Esophagus squamous epithelium (tissue), 5 donors: ENCODE measurements at regions not wholly inside any gene's neighbourhood (a gene's known extent, or its start where the extent isn't known, plus 50 kb on each side); places are given as distances from the start of the nearest gene placed in this dataset.

Experiments used
- DNase-seq: peaks from one replicate; lab custom pipeline; 2025; lab: John Stamatoyannopoulos, UW
- H3K27ac ChIP-seq, 4 donors: fragments of 200-600 bp; sonication (generic); one replicate each; pipeline ENCODE4 v1.5.1; 2016 to 2019; ENCODE audit warnings: mild to moderate bottlenecking in 1 of 4
- H3K27me3 ChIP-seq, 4 donors: fragments of 200-600 bp; sonication (generic); 1 replicate in 3 of 4; 2 replicates in 1 of 4; pipeline versions ENCODE4 v1.5.1 to v1.6.0; 2017 to 2021; ENCODE audit warnings: antibody characterized with exemption in 1 of 4
- H3K36me3 ChIP-seq, 3 donors: fragments of 200-600 bp; sonication (generic); one replicate each; pipeline ENCODE4 v1.5.1; 2016 to 2019
- H3K4me1 ChIP-seq, 3 donors: fragments of 200-600 bp; sonication (generic); one replicate each; pipeline ENCODE4 v1.5.1; 2017 to 2019
- H3K4me3 ChIP-seq, 4 donors: fragments of 200-600 bp; sonication (generic); 1 replicate in 3 of 4; 2 replicates in 1 of 4; pipeline ENCODE4 v1.5.1; 2016 to 2019; ENCODE audit warnings: mild to moderate bottlenecking in 2 of 4, moderate library complexity in 1 of 4
- H3K9me3 ChIP-seq, 3 donors: fragments of 200-600 bp; sonication (generic); one replicate each; pipeline ENCODE4 v1.5.1; 2016 to 2019
- POLR2A ChIP-seq, 4 donors: fragments of 450-650 bp; IDR thresholded peaks; one replicate each; pipeline ENCODE4 v1.6.1; 2017; ENCODE audit warnings: antibody characterized with exemption in 4 of 4, mild to moderate bottlenecking in 4 of 4, moderate library complexity in 3 of 4
- WGBS, 2 donors: methylation state at CpG; one replicate each; pipeline ENCODE4 v1.1.5; 2018; 5-methylcytosine and 5-hydroxymethylcytosine counted together
- intact Hi-C: fragments of 100-400 bp; cut with DNase I; formaldehyde crosslinking; loops from one replicate; pipeline ENCODE4 v1.15.0; 2022
- TF ChIP-seq, protein P1 (sequence below), 6 experiments: fragments of 450-650 bp in 4 of 6; fragments of 200-600 bp in 2 of 6; sonication (generic) in 2 of 6; IDR thresholded peaks; one replicate each; pipeline ENCODE4 v1.5.1; 2016 to 2019; ENCODE audit warnings: antibody characterized with exemption in 6 of 6, mild to moderate bottlenecking in 4 of 6, moderate library complexity in 4 of 6
- donor health status: DM: yes; HTN: yes; CAD: no.

DNA sequence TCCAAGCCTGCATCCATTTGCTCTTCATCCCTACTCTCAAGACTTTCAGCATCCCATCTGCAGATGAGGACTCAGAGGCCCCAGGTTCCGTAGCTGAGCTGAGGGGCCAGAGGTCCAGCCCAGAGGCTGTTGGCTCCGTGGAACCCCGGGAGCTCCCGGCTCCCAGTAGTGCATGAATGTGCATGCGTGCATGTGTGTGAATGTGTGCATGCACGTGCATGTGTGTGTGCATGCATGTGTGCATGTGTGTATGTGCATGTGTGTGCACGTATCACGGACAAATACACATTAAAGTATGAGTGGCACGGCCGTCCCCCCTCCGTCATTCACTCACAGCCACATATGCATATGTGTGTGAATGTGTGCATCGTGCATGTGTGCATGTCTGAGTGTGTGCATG lies 149.9 kb downstream of the KIF26A start:
- Histone ChIP-seq H3K27ac (no peak overlapping the region), H3K4me3 (no peak overlapping the region), H3K27me3 (peaks cover 0 to 30% (median 0%) of the 10 kb centered on the region in 4 donors), H3K9me3 (no peaks in the 10 kb centered on the region), H3K4me1 (peaks cover 0 to 4% (median 0%) of the 10 kb centered on the region in 3 donors), H3K36me3 (no peaks in the 10 kb centered on the region)
- intact Hi-C loops = no loop called here
- TF ChIP-seq POLR2A (IDR thresholded peaks at IDR 0.05) = no peak
- TF ChIP-seq, protein P1, sequence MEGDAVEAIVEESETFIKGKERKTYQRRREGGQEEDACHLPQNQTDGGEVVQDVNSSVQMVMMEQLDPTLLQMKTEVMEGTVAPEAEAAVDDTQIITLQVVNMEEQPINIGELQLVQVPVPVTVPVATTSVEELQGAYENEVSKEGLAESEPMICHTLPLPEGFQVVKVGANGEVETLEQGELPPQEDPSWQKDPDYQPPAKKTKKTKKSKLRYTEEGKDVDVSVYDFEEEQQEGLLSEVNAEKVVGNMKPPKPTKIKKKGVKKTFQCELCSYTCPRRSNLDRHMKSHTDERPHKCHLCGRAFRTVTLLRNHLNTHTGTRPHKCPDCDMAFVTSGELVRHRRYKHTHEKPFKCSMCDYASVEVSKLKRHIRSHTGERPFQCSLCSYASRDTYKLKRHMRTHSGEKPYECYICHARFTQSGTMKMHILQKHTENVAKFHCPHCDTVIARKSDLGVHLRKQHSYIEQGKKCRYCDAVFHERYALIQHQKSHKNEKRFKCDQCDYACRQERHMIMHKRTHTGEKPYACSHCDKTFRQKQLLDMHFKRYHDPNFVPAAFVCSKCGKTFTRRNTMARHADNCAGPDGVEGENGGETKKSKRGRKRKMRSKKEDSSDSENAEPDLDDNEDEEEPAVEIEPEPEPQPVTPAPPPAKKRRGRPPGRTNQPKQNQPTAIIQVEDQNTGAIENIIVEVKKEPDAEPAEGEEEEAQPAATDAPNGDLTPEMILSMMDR (IDR thresholded peaks at IDR 0.05) = no peak
- WGBS, 2 donors = 93 to 95% methylated on average over 8 to 12 of the region's 12 CpGs
- no peak for DNase-seq

DNA sequence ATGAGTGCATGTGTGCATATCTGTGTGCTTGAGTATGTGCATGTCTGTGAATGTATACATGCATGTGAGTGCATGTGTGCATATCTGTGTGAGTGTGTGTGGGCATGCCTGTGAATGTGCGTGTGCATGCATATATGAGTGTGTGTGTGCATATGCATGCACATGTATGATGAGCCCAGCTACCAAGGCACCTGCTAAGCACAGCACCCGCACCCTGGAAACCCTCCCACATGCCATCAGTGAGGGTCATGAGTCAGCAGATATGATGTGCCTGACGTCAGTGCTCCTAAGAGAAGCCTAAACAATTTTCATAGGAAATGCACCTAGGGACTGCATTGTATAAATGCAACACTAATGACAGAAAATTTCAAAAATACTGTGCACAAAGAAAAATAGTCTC lies 151.1 kb downstream of the KIF26A start:
- no peaks in the 10 kb centered on the region for H3K9me3 ChIP-seq
- peaks cover 0 to 39% (median 0%) of the 10 kb centered on the region in 4 donors for H3K27me3 ChIP-seq
- 50 to 53% methylated on average over 3 of the region's 3 CpGs for WGBS, 2 donors
- no peak overlapping the region for H3K27ac ChIP-seq
- H3K36me3 ChIP-seq = no peaks in the 10 kb centered on the region
- H3K4me1 ChIP-seq = no peaks in the 10 kb centered on the region
- TF ChIP-seq, protein P1 (IDR thresholded peaks at IDR 0.05) = no peak
- no peak for TF ChIP-seq POLR2A (IDR thresholded peaks at IDR 0.05)
- intact Hi-C loops = no loop called here
- no peak overlapping the region for H3K4me3 ChIP-seq
- no peak for DNase-seq

- H3K4me1 ChIP-seq = no peaks in the 10 kb centered on the region
- intact Hi-C loops = no loop called here
- DNase-seq = no peak
- peaks cover 0 to 39% (median 0%) of the 10 kb centered on the region in 4 donors for H3K27me3 ChIP-seq
- no peaks in the 10 kb centered on the region for H3K36me3 ChIP-seq
- H3K9me3 ChIP-seq = no peaks in the 10 kb centered on the region
- 57 to 64% methylated on average over 12 to 14 of the region's 14 CpGs for WGBS, 2 donors
- TF ChIP-seq POLR2A (IDR thresholded peaks at IDR 0.05) = no peak
- TF ChIP-seq, protein P1 (IDR thresholded peaks at IDR 0.05) = no peak
- H3K27ac ChIP-seq = no peak overlapping the region
- H3K4me3 ChIP-seq = no peak overlapping the region
Measured at GRCh38 chr14:104290058-104290667, 151.8 kb downstream of the KIF26A start.

GRCh38 chr14:104290756-104291122 lies 152.4 kb downstream of the KIF26A start:
- DNase-seq = no peak
- H3K9me3 ChIP-seq = no peaks in the 10 kb centered on the region
- no peaks in the 10 kb centered on the region for H3K4me1 ChIP-seq
- peaks cover 0 to 39% (median 0%) of the 10 kb centered on the region in 4 donors for H3K27me3 ChIP-seq
- no peak overlapping the region for H3K27ac ChIP-seq
- no peaks in the 10 kb centered on the region for H3K36me3 ChIP-seq
- no peak for TF ChIP-seq POLR2A (IDR thresholded peaks at IDR 0.05)
- intact Hi-C loops = no loop called here
- WGBS, 2 donors = 66 to 67% methylated on average over 1 to 4 of the region's 9 CpGs
- no peak overlapping the region for H3K4me3 ChIP-seq

DNA sequence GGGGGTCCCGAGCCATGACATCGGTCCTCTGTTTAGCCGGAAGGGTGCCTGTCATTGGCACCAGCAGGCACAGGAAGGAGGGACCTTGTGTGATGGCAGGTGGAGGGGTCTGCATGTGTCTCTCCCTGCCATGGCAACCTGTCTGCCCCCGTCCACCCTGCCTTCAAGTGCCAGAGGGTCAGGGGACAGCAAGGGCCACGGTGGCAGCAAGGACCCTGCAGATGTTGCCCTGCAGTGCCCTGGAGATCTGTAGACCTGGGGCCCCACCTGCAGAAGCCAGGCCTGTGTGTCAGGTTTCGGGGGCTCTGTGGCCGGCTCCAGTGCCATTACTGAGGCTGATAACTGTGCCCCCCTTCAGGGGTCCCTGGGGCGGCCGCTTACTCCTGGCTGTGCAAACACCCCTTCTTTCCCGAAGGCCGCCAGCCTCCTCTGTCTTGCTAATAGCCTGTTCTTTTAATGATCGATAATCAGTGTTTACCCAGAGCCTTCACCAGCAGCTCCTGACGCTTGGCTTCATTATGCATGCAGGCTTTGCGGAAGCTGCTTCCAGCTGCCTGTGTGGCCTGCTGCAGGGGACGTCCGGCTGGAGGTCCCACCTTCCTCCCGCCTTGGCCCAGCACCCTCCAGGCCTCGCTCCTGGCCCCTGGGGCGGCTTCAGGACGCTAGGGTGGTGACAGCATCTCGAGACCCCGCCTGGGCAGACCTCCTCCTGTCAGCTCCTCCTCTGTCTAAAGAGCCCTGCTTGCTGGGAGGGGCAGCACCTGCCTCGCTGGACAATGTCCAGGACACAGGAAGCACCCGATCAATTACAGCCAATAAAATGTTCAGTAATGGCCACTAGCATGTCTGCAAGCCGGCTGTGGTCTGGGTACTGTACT lies 153.0 kb downstream of the KIF26A start:
- H3K4me1 ChIP-seq = peaks cover 0 to under 1% (median 0%) of the 10 kb centered on the region in 3 donors
- peaks cover 0 to 42% (median 0%) of the 10 kb centered on the region in 4 donors for H3K27me3 ChIP-seq
- no peak overlapping the region for H3K4me3 ChIP-seq
- H3K27ac ChIP-seq = no peak overlapping the region
- no peaks in the 10 kb centered on the region for H3K9me3 ChIP-seq
- WGBS, 2 donors = 31 to 34% methylated on average over 10 to 11 of the region's 25 CpGs
- TF ChIP-seq POLR2A (IDR thresholded peaks at IDR 0.05) = no peak
- TF ChIP-seq, protein P1 (IDR thresholded peaks at IDR 0.05) = no peak
- no peaks in the 10 kb centered on the region for H3K36me3 ChIP-seq
- intact Hi-C loops = no loop called here
- no peak for DNase-seq
